Left lobe of liver (tissue), 2 donors: ENCODE measurements at regions not wholly inside any gene's neighbourhood (a gene's known extent, or its start where the extent isn't known, plus 50 kb on each side); places are given as distances from the start of the nearest gene placed in this dataset.
"Not testable (repeated sequence)": the region's sequence is repeated elsewhere in the genome, so short reads cannot be mapped to it uniquely, and the experiment has no call there.

Experiments
- ATAC-seq: fragments of 200-7000 bp; cut with Tn5 transposase; one replicate; pipeline ENCODE4 v1.9.1; 2020; ENCODE audit warnings: mild to moderate bottlenecking, moderate library complexity
- DNase-seq: peaks from one replicate; pipeline ENCODE4 v3.0.0-alpha.2; 2020; ENCODE audit warnings: low spot score
- donor health status: DM: no; HTN: no; CAD: no; lungs with moderate emphysema.
- donor health status: DM: no; HTN: yes; CAD: no.

DNA sequence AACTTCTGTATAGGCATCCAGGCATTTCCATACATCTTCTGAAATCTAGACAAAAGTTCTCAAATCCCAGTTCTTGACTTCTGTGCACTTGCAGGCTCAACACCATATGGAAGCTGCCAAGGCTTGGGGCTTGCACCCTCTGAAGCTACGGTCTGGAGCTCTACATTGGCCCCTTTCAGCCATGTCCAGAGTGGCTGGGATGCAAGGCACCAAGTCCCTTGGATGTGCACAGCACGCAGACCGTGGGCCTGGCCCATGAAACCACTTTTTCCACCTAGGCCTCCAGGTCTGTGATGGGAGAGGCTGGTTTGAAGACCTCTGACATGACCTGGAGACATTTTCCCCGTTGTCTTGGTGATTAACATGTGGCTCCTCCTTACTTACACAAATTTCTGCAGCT, 1645.1 kb downstream of the REEP3 start:
- ATAC-seq, result no peak
- no peak for DNase-seq

DNA sequence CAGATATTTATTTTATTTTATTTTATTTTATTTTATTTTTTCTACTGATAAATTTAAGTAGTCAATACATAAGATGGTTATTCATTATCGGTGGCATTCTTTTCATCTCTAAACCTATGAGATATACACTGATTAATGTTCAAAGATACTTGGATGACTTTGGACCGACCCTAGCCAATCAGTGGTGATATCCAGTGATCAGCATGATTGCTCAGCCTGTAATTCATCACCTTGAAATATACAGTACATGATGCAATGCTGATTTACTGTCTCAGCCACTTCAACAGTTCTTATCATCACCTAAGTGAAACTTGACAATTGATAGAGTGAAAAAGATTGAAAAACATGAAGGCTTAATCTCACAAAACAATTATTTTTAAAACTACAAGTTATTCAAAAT, 1651.0 kb downstream of the REEP3 start:
- ATAC-seq (no peak), DNase-seq (no peak)

DNA sequence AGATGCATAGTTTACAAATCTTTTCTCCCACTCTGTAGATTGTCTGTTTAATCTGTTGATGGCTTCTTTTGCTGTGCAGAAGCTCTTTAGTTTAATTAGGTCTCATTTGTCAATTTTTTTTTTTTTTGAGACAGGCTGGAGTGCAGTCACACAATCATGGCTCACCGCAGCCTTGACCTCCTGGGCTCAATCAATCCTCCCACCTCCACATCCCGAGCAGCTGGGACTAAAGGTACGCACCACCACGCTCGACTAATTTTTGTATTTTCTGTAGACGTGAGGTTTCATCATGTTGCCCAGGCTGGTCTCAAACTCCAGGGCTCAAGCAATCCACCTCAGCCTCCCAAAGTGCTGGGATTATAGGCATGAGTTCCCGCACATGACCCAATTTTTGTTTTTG, 1655.8 kb downstream of the REEP3 start:
- ATAC-seq, result no peak
- DNase-seq, result no peak

DNA sequence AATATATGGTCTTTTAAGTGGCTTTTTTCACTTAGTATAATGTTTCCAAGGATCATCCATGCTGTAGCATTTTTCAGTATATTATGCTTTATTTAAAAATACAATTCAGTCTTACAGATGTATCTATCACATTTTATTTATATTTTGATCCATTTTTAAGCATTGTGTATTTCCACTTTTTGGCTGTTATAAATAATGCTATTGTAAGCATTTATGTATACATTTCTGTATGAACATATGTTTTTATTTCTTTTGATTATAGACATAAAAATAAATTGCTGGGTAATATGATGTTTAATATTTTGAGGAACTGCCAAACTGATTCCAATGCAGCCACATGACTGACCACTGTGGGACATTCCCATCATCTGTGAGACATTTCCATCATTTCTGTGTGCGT, 1662.0 kb downstream of the REEP3 start:
- DNase-seq (no peak), ATAC-seq (no peak)

DNA sequence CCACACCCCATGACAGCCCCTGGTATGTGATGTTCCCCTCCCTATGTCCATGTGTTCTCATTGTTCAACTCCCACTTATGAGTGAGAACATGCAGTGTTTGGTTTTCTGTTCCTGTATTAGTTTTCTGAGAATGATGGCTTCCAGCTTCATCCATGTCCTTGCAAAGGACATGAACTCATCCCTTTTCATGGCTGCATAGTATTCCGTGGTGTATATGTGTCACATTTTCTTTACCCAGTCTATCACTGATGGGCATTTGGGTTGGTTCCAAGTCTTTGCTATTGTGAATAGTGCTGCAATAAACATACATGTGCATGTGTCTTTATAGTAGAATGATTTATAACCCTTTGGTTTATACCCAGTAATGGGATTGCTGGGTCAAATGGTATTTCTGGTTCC, 1665.5 kb downstream of the REEP3 start:
- not testable (repeated sequence) for ATAC-seq, DNase-seq

DNA sequence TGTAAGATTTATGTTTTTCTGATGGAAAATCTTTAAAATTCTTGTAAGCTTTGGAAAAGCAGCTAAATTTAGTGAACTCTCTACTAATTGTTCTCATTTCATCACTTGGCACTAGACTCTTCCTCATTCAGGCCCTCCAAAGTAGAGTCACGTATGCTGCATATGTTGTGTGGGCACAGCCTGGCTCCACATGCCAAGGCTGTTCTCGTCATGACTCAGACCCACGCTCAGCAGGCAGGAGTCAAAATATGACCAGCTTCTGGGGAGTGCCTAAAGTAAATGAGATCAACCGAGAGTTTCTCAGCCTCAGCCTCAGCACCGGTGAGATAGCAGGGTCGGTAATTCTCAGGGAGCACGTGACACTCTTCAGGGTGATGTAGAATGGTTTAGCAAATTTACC, 1672.9 kb downstream of the REEP3 start:
- ATAC-seq, result no peak
- no peak for DNase-seq

DNA sequence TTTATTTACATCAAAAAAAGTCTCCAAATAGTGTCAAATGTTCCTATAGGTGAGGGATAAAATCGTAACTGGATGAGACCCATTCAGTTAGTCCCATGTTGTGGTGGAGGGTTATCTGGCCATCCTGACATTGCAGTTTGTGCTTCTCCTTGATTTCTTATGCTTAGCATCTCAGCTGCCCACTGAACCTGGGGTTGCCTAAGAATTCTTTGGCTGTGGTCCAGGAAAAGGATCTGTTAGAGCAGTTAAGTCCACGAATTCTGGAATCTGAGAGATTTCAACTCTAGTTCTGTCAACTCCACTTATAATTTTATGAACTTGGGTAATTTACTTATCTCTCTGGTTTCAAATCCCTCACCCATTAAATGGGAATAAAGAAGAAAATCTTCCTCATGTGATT, 1673.4 kb downstream of the REEP3 start:
- ATAC-seq, result no peak

DNA sequence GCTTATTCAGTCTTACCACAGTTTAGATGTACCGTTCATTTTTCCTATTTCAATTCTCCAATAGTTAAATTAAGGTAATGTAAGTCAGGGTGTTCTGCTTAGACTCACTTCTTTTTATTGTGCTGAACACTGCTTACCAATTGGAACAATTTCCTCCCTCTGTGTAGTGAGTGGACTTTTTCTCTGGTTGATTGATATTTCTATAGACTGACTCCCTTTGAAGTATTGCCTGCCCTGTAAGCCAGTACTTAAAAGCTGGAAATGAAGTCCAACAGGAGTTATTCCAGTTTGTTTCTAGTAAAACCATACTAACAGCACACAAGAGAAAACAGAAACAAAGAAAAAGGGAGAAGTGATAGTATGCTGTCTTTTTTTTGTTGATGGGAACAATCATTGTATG, 1674.9 kb downstream of the REEP3 start:
- DNase-seq (no peak), ATAC-seq (no peak)

More for the DNA sequence above, 1673.4 kb downstream of the REEP3 start:
- DNase-seq, result no peak

DNA sequence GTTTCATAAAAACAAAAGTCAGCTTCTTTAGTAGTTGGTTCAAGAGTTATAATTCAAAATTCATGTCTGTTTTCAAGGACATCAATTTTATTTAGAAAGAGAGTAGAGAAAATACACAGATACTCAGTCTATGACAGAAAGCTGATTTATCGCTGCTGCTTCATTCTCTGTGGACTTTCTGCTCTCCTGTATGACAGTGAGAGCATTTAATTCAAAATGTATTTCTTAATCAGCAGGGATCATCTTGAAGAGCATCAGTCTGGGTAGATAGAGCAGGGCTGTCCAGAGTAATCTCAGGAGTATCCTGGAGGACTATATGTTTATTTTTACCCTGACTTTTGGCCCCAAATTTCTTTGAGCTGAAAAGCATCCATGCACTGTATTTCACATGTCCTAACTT, 1676.7 kb downstream of the REEP3 start:
- DNase-seq (no peak), ATAC-seq (no peak)

DNA sequence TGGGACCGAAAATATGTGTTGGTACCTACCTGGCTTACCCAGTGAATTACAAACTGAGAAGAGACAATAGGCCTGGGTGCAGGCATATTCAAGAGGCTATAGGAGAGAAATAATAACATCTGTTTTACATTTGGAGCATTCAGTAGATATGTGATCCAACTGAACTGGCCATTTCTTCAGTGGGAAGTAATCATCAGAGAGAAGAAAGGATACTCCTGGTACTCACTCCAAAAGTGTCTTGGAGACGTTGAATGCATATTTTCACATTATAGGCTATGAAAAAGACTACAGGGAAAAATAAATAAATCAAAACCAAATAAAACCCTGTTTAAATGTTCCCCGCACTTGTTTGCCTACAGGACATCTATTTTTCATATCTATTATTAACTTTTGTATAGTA, 1680.3 kb downstream of the REEP3 start:
- DNase-seq (no peak), ATAC-seq (no peak)

DNA sequence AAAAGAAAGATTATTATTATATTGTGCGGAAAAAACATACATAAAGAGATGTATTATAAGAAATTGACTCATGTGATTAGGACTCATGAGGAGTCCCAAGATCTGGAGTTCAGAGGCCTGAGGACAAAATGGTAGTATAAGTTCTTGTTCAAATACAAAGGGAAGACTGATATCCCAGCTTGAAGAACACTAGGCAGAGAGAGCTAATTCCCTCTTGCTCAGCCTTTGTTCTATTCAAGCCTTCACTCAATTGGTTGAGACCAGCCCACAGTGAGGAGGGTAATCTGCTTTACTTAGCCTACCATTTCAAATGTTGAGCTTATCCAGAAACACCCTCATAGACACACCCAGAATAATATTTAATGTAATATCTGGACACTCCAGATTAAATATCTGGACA, 1683.8 kb downstream of the REEP3 start:
- ATAC-seq, result no peak
- no peak for DNase-seq

DNA sequence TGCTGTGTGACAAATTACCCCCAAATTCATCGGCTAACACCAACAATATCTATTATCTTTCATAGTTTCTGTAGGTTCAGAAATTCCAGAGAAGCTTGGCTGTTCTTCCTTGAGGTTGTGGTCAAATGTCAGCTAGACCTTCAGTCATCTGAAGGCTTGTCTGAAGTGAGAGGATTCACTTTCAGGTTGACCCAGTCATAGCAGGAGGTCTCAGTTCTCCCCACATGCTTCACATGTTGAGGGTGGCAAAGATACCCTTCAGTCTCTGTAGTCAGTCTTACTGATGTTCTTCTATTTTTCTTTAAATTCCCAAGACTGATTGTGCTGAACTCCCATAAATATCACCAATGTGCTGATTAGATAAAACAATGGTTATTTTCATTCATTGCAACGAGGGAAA, 1692.0 kb downstream of the REEP3 start:
- DNase-seq (no peak), ATAC-seq (no peak)

DNA sequence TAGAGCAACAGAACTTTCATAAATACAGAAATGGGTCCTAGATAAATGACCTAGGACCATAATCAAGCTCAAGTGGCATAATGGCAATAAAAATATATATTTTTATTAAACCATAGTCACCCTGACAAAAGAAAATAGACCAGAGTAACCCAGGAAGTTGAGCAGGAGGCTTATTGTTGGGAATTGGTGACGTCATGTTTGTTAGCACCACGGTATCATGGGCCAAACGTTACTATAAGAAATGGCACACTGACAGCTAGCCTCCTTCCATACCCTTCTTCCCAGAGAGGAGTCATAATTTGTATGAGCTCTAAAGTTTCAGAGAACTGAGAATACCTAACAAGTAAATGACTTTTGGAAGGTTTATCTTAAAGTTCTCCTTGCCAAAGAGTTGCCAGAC, 1698.2 kb downstream of the REEP3 start:
- ATAC-seq (no peak), DNase-seq (no peak)

DNA sequence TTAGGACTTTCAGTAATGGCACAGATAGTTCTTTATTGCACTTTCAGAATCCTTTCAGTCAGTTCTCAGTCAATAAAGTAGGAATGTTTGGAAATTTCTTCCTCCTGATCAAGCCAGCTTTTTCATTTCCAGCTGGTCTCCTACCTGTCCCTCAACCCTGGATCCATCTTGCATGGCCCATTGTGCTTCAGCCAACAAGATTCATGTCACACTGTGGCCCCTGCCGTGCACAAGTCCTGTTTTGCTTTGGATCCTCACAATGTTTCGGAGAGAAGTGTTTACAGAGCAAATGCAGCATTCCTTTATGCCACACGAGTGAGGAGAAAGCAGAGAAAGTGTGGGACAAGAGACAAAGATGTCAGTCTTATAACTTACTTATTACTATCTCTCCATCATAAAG, 1694.7 kb upstream of the LRRTM3 start:
- ATAC-seq, result no peak

DNA sequence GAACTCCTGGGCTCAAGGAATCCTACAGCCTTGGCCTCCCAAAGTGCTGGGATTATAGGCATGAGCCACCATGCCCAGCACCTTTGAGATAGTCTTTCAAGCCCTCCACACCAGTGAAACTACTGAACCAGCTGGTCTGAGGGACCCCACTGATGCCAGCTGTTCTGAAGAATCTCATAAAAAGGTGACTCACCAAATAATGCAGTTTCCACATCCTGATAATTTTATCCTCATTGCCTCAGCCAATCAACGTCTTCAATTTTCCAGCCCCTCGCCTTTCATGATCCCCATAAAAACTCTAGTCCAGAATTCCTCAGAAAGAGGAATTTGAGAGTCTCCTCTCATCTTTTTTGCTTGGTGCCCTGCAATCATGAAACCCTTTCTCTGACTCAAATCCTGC, 1691.6 kb upstream of the LRRTM3 start:
- DNase-seq (no peak), ATAC-seq (no peak)

More for the DNA sequence above, 1694.7 kb upstream of the LRRTM3 start:
- no peak for DNase-seq

DNA sequence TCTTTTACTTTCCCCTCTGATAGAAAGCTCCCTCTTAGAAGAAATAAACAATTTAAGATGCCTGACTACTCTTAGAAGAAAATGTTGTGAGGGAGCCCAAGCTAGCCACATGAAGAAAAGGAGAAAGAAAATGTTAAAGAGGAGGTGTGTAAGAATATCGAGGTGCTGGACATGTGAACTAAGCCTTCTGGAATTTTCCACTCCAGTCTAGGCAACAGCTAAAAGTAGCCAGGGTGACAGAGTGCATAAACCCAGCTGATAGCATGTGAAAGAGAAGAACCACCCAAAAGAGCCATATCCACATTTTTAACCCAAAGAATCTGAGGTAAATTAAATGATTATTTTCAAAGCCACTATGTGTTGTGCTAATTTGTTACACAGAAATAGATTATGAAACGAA, 1690.6 kb upstream of the LRRTM3 start:
- DNase-seq (no peak), ATAC-seq (no peak)

DNA sequence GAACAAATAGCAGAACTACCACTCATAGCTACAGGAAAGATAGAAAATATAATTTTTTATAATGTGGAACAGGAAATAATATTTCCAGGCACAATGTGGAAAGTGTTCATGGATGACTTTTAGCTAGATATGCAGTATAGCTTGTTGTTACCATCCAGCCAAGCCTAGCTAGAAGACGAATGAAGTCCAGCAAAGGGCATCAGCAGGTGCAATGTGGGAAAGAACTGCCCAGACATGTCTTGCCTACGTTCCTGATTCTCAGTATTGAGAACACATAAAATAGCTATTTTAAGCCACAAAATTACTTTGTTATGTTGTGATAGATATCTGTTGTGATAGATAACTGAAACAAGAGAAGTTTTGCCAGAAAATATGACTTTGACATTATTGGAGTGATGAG, 1690.0 kb upstream of the LRRTM3 start:
- DNase-seq (no peak), ATAC-seq (no peak)

DNA sequence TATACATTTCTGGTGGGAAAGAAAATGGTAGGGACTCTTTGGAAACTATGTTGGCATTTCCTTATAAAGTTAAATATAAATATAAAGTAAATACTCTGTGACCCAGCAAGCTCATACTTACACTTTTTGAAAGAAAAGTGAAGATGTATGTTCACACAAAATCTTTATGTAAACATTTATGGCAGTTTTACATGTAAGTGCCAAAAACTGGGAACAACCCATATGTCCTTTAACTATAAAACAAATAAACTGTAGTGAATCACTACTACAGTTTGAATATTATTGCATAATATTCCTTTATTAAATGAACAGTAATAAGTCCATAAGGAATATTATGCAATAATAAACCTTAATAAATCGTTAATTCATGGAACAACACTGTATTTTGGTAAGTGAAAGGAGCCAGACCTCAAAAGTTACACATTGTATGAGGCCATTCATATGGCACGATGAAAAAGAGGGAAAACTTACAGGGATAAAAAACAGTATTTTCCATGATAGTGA, 1660.3 kb upstream of the LRRTM3 start:
- ATAC-seq (no peak), DNase-seq (no peak)

DNA sequence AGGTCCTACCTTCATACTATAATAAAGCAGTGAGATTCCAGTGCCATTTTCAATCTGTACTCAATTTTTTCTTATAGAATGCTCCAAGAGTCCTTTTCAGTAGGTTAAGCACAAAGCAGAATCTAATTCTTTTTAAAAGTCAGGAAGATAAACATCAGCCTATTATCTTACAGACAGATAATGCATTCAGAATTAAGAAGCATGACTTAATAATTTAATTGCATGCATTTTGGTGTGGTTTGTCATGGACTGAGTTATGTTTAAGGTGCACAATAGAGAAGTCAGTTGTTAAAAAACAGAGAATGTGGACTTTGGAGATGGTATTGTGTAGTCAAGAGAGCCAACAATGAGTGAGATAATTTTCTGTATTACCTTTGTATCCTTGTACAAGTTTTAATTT, 1656.3 kb upstream of the LRRTM3 start:
- not testable (repeated sequence) for ATAC-seq, DNase-seq

DNA sequence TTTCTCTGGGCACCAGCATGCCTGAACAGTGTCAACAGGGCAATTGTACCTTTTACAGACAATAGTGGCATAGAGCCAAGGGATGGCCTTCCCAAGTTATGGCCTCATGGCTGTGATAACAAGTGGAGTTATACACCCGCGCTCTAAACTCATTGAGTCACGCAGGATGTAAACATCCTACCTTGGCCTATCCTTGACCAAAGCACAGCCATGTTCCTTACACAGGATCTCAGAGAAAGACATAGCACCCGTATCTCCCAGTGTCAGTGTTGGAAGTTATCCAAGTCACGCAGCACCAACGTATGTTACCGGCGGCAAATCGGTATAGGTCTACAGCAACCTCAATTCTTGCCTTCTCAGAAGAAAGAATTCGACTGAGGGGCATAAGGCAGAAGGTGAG, 1654.9 kb upstream of the LRRTM3 start:
- no peak for DNase-seq
- ATAC-seq, result no peak

DNA sequence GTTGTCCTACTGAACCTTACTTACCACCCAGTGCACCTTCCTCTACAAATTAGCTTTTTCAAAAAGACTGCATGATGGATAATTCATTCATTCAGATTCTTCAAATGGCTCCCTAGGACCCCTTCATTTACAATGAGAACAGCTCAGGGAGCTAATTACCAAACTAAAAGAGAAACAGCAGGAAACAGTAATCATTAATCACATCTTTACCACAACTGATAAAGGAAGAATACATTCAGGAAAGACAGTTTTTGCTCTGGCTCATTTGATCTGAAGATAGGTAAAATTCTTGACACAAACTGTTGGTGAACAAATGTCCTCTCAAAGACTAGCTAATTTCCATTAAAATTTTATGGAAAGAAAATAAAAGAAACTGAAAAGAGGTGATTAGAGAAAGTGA, 1652.7 kb upstream of the LRRTM3 start:
- no peak for DNase-seq
- no peak for ATAC-seq

DNA sequence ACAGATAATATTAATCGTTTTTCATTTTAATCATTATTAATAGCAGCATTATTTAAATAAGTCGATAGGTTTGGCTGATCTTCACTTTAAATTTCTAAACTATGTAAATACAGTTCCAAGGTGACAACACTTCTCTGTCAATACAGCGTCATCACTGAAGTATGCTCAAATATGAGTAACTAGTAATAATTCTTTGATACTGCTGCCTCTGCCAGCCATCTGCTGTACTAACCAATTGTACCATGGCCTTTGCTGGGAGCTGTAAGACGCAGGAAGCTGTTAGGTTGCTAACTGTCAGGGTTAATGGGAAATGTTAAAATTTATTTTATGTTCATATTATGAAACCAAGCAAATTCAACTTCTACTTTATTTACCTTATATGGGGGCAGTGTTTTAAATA, 1650.5 kb upstream of the LRRTM3 start:
- ATAC-seq (no peak), DNase-seq (no peak)

DNA sequence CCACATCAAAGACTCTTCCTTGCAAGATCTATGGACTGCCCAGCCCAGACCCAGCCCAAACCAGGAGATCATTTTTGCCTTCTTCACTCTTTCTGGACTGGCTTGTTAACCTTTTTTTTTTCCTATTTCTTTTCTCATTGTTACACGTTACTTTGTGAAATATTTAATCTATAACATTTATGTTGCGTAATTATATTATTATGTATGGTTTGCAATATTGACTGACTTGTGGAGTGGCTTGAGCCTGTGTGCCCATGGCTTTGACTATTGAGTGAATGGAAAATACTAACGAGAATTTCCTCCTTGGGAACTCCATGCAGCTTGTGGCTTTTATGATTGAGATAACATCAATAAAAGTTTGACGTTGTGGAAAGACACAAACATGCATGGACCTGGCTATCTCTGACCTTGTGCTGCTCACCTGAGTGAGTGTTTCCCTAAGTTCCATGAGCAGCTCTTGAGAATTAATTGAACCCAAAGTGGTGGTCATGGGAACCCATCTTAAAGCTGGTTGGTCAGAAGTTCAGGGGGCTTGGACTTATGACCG, 1641.3 kb upstream of the LRRTM3 start:
- DNase-seq (no peak), ATAC-seq (no peak)

DNA sequence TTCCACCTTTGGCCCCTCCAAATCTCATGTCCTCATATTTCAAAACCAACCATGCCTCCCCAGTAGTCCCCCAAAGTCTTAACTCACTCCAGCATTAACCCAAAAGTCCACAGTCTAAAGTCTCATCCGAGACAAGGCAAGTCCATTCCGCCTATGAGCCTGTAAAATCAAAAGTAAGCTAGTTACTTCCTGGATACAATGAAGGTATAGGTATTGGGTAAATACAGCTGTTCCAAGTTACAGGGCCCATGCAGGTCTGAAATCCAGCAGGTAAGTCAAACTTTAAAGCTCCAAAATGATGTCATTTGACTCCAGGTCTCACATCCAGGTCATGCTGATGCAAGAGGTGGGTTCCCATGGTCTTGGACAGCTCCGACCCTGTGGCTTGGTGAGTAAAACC, 1640.1 kb upstream of the LRRTM3 start:
- not testable (repeated sequence) for DNase-seq, ATAC-seq
